ENCODE measurements at regions not wholly inside any gene's neighbourhood (a gene's known extent, or its start where the extent isn't known, plus 50 kb on each side); places are given as distances from the start of the nearest gene placed in this dataset.

DNA sequence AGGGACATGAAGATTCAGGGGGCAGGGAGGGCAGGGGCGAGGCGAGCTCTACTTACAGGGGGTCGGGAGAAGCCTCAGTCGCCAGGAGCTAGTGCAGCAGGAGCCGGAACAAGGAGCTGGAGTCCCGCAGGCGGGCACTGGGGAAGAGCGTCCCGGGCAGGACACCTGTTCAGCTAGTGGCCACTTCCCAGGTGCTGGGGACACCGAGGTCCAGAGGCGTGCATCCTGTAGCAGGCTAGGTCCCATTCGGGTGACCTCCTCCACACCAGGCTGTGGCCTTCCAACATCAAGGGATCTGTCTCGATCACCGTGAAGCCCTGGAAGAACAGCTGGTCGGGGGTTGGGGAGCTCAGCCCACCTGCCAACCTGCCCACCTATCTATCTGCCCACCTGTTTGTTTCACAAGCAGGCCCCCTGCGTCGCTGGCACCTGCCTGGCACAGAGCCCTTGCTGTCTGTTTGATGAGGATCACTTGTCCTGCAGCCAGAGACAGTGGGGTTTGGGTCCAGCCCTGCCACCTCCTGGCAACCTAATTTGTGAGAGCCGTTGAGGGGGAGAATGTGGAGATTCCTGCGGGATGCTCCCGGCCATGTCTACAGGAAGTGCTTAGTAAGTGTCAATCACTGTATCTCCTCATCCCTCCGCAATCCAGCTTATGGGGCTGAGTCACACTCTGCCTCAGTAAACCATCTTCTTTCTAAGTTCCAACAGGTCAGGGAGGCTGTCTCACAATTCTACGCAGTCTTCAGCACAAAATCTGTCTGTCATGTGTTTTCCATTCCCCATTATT lies 940.9 kb downstream of the BRD1 start:
- peak in 1 of 8 experiments; percentile 20 for ATAC-seq (replicated peaks in 6 of 8)
- in situ Hi-C loops (cut with MboI; ENCODE audit: low pct_unique_long_range_greater_than_20kb in 2 of 9, low sequenced_read_pairs in 9 of 9, unreplicated experiment in 9 of 9) = no loop called here
- Histone ChIP-seq H3K4me3 (no peak overlapping the region), H3K27ac (no peak overlapping the region), H3K4me1 (replicated peaks in 1 of 2) (no peaks in the 10 kb centered on the region)
- WGBS, 10 experiments = 0 to 88% (median 57%) methylated on average over 1 to 4 of the region's 22 CpGs; no CpG with 5 or more reads in 4 of the 10 experiments

DNA sequence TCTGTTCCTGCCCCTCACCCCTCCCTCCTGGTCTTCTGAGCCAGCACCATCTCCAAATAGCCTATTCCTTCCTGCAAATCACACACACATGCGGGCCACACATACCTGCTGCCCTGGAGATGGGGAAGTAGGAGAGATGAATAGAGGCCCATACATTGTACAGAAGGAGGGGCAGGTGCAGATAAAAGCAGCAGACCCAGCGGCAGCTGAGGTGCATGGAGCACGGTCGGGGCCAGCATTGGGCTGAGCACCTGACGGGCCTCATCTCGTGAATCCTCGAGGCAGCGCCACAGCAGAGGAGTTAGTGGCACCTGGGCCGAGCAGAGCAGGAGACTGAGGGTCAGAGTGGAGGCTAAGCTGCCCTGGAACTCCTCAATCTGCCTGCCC lies 941.8 kb downstream of the BRD1 start:
- in situ Hi-C loops (cut with MboI; ENCODE audit: low pct_unique_long_range_greater_than_20kb in 2 of 9, low sequenced_read_pairs in 9 of 9, unreplicated experiment in 9 of 9) = no loop called here
- no peak overlapping the region for H3K4me3 ChIP-seq
- no peak overlapping the region for H3K27ac ChIP-seq
- WGBS, 10 experiments = 63 to 100% methylated on average over 1 to 6 of the region's 9 CpGs; no CpG with 5 or more reads in 8 of the 10 experiments
- no peaks in the 10 kb centered on the region for H3K4me1 ChIP-seq (replicated peaks in 1 of 2)
- ATAC-seq (replicated peaks in 6 of 8) = no peak

DNA sequence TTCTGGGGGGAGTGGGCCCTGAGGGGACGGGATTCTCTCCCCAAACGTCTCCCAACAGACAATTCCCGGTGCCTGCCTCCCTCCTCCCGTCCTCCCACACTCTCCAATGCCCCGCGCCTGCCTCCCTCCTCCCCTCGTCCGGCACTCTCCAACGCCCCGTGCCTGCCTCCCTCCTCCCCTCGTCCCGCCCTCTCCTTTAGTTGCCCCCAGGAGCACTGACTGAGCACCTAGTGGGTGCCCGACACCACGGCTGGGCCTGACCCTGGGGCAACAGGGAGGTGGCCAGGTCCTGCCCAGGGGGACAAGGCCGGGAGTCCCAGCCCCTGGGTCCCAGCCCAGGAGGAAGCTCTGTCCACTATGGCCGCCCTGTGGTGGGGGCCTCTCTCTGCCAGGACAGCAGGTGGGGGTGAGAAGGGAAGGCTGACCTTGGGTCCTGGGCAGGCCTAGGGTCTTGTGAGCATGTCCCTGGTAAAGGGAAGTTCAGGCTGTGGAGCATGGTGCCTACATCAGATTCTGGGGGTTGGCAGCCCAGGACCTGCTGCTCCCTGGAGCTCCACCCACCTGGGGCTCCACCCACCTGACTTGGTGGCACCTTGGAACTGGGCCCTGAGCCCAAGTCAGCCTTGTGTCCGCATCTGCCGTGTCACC lies 942.3 kb downstream of the BRD1 start:
- ATAC-seq (replicated peaks in 6 of 8) = no peak
- Histone ChIP-seq H3K27ac (no peak overlapping the region), H3K4me3 (no peak overlapping the region), H3K4me1 (replicated peaks in 1 of 2) (no peaks in the 10 kb centered on the region)
- WGBS, 10 experiments = 60 to 87% methylated on average over 1 to 3 of the region's 18 CpGs; no CpG with 5 or more reads in 8 of the 10 experiments
- in situ Hi-C loops (cut with MboI; ENCODE audit: low pct_unique_long_range_greater_than_20kb in 2 of 9, low sequenced_read_pairs in 9 of 9, unreplicated experiment in 9 of 9) = no loop called here

DNA sequence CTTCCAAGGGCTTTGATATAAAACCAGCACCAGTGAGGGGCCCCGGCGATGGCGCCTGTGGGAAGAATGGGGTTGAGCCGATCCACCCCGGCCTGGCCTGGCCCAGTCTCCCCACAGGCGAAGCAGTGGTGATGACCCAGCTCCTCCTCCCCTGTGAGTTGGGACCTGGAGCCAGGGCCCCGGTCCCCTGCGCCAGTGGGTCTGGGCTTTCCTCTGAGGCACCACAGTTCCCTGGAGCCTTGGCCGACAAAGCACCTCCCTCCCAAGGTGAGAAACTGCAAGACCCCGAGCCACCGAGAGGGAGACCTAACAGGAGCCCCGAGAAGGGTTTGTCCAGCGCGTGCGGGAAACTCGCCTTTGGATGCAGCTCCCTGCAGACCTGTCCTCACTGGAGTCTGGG lies 942.9 kb downstream of the BRD1 start:
- ATAC-seq (replicated peaks in 6 of 8) = no peak

DNA sequence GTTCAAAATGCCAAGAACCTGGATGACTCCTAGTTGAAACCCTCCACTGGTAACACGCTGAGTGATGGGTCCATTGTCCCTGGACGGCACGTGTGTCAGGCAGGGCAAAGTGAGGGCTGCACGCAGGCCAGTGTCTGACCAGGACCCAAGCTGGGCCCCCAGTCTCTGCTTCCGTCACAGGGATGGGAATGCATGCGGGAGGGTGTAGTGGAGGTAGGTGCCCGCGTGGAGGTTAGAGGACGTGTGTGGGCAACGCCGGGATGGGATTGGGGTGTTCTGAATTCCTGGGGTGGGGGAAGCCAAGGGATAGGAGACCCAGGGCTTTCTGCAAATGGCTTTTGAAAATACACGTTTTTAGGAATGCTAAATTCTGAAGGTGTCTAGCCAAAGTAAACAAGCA lies 943.3 kb downstream of the BRD1 start:
- no peak overlapping the region for H3K4me3 ChIP-seq
- 17 to 80% (median 53%) methylated on average over 1 to 6 of the region's 12 CpGs; no CpG with 5 or more reads in 3 of the 10 experiments for WGBS, 10 experiments
- H3K27ac ChIP-seq = no peak overlapping the region
- peak in 1 of 8 experiments; percentile 56 for ATAC-seq (replicated peaks in 6 of 8)
- in situ Hi-C loops (cut with MboI; ENCODE audit: low pct_unique_long_range_greater_than_20kb in 2 of 9, low sequenced_read_pairs in 9 of 9, unreplicated experiment in 9 of 9) = no loop called here
- no peaks in the 10 kb centered on the region for H3K4me1 ChIP-seq (replicated peaks in 1 of 2)

More for the DNA sequence above, 942.9 kb downstream of the BRD1 start:
- in situ Hi-C loops (cut with MboI; ENCODE audit: low pct_unique_long_range_greater_than_20kb in 2 of 9, low sequenced_read_pairs in 9 of 9, unreplicated experiment in 9 of 9) = no loop called here
- Histone ChIP-seq H3K27ac (no peak overlapping the region), H3K4me3 (no peak overlapping the region), H3K4me1 (replicated peaks in 1 of 2) (no peaks in the 10 kb centered on the region)
- WGBS, 10 experiments = 48 to 86% (median 72%) methylated on average over 3 to 8 of the region's 16 CpGs; no CpG with 5 or more reads in 6 of the 10 experiments

DNA sequence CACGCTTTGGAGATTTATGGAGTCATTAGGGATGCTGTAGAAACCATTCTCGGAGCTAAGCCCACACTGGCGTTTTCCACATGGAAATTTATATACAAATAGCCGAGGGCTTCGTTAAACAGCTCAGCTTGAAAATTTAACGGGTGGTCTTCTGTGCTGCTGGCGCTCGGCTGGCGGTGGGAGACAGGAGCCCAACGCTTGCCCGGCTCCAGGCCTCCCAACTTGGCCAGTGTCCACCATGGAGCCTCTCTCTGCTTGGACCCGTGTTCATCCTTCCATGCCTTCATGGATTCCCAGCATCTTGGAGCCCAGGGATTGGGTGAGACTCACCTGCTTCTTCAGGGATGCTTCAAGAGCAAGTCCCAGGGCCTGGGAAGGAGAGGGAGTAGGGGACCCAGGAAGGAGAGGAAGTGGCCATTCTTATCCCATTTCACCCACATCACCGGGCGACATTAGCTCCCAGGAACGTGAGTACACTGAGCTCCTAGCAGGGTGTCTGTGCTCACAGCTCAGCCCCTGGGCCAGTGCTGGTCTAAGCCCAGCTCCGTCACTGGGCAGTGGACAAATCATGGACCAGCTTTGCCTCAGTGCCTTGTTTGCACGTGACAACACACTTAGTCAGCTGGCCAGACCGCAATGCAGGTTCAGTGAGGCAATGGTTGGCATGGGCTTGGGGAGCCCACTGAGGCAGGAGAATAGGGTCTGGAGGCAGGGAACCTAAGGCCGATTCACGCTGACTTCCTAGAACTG lies 944.3 kb downstream of the BRD1 start:
- 41 to 93% (median 53%) methylated on average over 3 to 16 of the region's 20 CpGs; no CpG with 5 or more reads in 3 of the 10 experiments for WGBS, 10 experiments
- no peaks in the 10 kb centered on the region for H3K4me1 ChIP-seq (replicated peaks in 1 of 2)
- in situ Hi-C loops (cut with MboI; ENCODE audit: low pct_unique_long_range_greater_than_20kb in 2 of 9, low sequenced_read_pairs in 9 of 9, unreplicated experiment in 9 of 9) = no loop called here

DNA sequence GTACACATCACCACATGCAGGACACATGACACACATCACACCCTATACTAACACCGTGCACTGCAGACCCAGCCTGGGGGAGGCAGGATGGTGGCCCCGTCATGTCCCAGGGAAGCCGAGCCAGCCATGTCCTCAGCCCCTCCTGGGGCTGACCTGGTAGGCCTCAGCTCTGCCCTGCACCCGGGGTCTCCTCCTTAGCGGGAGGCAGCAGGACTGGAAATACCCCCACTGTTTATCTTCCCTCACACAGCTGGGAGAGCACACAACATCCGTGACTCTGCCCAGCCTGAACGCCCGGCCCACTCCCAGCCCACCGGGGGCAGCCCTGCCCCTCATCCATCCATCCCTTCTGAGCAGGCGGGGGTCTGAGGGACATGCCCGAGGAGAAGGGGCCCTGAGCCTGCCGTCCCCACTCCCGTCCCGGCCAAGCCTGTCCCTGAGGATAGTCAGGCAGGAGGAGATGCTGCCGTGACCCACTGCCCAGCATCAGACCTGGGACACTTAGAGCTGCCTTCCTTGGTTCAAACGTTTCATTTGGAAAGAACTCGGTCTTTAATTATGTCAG lies 945.0 kb downstream of the BRD1 start:
- Histone ChIP-seq H3K27ac (no peak overlapping the region), H3K4me1 (replicated peaks in 1 of 2) (no peaks in the 10 kb centered on the region), H3K4me3 (no peak overlapping the region)
- 0 to 93% (median 70%) methylated on average over 1 to 4 of the region's 17 CpGs; no CpG with 5 or more reads in 4 of the 10 experiments for WGBS, 10 experiments
- in situ Hi-C loops (cut with MboI; ENCODE audit: low pct_unique_long_range_greater_than_20kb in 2 of 9, low sequenced_read_pairs in 9 of 9, unreplicated experiment in 9 of 9) = no loop called here
- ATAC-seq (replicated peaks in 6 of 8) = peak in 1 of 8 experiments; percentile 48

More for the DNA sequence above, 944.3 kb downstream of the BRD1 start:
- ATAC-seq (replicated peaks in 6 of 8) = no peak
- Histone ChIP-seq H3K27ac (no peak overlapping the region), H3K4me3 (no peak overlapping the region)

DNA sequence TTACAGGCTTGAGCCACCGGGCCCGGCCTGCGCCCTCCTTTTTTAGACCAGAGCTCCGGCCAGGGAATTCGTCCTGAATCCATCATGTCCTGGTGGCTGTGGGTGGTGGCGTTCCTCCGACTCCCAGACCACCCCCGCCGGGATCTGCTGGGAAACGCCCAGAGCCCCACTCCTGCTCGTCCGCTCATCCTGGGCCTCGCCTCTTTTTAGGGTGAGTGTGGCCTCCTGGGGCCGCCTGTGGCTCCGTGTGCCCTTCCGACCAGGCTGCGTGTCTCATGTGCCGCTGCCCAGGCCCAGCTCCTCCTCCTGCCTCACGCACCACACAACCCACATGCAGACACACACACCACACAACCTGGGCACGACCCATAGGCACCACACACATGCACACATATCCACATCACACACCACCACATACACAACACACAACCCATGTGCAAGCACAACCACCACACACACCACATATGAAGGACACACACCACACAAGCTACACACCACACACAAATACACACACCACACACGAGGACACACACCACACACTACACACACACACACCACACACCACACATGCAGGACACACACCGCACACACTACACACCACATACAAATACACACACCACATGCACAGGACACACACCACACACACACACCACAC lies 946.2 kb downstream of the BRD1 start:
- no peak overlapping the region for H3K4me3 ChIP-seq
- in situ Hi-C loops (cut with MboI; ENCODE audit: low pct_unique_long_range_greater_than_20kb in 2 of 9, low sequenced_read_pairs in 9 of 9, unreplicated experiment in 9 of 9) = no loop called here
- ATAC-seq (replicated peaks in 6 of 8) = no peak
- 20 to 100% (median 91%) methylated on average over 1 to 9 of the region's 22 CpGs; no CpG with 5 or more reads in 2 of the 10 experiments for WGBS, 10 experiments
- H3K4me1 ChIP-seq (replicated peaks in 1 of 2) = no peaks in the 10 kb centered on the region
- H3K27ac ChIP-seq = no peak overlapping the region

DNA sequence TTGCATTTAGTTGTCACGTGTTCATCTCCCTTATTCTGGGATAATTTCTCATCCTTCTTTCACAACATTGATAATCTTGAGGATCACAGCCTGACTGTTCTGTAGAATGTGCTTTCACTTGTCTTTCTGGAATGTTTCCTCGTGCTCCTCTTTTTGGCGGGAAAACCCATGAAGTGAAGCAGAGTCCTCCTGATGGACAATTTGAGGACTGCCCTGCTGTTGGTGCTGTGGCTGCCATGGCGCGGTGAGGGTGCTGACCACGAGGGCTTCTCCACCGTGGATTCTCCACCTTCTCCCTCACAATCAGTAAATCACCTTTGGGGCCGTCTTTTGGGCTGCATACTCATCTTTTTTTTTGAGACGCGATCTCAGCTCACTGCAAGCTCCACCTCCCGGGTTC lies 946.9 kb downstream of the BRD1 start:
- Histone ChIP-seq H3K4me3 (no peak overlapping the region), H3K27ac (no peak overlapping the region), H3K4me1 (replicated peaks in 1 of 2) (no peaks in the 10 kb centered on the region)
- 47 to 94% (median 79%) methylated on average over 2 to 6 of the region's 11 CpGs; no CpG with 5 or more reads in 2 of the 10 experiments for WGBS, 10 experiments
- in situ Hi-C loops (cut with MboI; ENCODE audit: low pct_unique_long_range_greater_than_20kb in 2 of 9, low sequenced_read_pairs in 9 of 9, unreplicated experiment in 9 of 9) = no loop called here
- ATAC-seq (replicated peaks in 6 of 8) = no peak

DNA sequence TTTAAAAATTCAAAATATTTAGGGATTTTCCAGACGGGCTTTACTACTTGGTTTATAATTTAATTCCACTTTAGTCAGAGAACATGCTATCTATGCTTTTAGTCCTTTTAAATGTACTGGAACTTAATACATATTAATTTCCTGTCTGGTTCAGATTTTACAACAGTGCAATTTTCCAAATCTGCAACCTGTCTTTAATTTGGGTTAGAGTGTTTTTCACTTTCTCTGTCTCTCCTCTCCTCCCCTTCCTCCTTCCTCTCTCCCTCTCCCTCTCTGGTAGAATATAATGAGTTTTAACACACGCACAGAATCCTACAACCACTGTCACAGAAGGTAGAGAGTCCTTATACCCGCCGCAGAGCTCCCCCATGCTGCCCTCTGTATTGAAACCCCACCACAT lies 950.7 kb downstream of the BRD1 start:
- Histone ChIP-seq H3K27ac (no peak overlapping the region), H3K4me3 (no peak overlapping the region), H3K4me1 (replicated peaks in 1 of 2) (no peaks in the 10 kb centered on the region)
- no peak for ATAC-seq (replicated peaks in 6 of 8)
- in situ Hi-C loops (cut with MboI; ENCODE audit: low pct_unique_long_range_greater_than_20kb in 2 of 9, low sequenced_read_pairs in 9 of 9, unreplicated experiment in 9 of 9) = no loop called here
- 0 to 89% (median 24%) methylated on average over 1 to 4 of the region's 4 CpGs for WGBS, 10 experiments

DNA sequence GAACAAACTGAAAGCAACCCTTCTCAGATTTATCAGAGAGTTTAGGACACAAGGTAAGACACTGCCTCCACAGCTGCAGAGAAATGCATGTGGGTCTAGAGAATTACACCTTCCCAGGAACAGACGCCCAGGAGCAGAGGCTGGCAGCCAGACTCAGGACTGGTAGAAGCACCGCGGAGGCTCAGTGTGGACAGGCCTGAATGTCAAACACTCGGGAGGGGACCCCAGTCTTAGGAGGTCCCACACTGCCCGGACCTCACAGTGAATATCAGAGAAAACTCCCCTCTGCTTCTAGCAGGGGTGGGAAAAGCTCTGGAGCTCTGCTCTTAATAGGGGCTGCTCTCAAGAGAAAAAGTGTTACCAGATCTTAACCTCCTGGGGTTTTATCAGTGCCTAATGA lies 952.7 kb downstream of the BRD1 start:
- ATAC-seq (replicated peaks in 6 of 8) = no peak
- H3K27ac ChIP-seq = no peak overlapping the region
- H3K4me1 ChIP-seq (replicated peaks in 1 of 2) = no peaks in the 10 kb centered on the region
- whole genome bisulfite sequencing, 10 experiments = 0 to 100% (median 25%) methylated on average over 1 to 2 of the region's 5 CpGs; no CpG with 5 or more reads in 4 of the 10 experiments
- in situ Hi-C loops (cut with MboI; ENCODE audit: low pct_unique_long_range_greater_than_20kb in 2 of 9, low sequenced_read_pairs in 9 of 9, unreplicated experiment in 9 of 9) = no loop called here
- no peak overlapping the region for H3K4me3 ChIP-seq

DNA sequence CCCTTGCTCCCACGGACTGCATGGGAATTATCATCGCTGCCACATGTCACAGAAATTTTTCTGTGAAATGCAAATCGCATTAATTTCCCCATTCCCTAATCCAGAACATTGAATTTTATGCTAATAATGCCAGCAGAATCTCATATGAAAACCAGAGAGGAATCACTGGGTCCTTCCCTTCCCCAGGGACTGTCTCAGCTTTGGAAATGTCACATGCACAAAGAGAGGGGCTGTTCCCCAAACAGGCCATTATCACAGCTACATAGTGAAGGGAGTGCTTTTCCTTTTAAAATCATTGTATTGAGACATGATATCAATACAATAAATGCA lies 954.5 kb downstream of the BRD1 start:
- Histone ChIP-seq H3K4me3 (no peak overlapping the region), H3K4me1 (replicated peaks in 1 of 2) (no peaks in the 10 kb centered on the region), H3K27ac (no peak overlapping the region)
- in situ Hi-C loops (cut with MboI; ENCODE audit: low pct_unique_long_range_greater_than_20kb in 2 of 9, low sequenced_read_pairs in 9 of 9, unreplicated experiment in 9 of 9) = no loop called here
- no peak for ATAC-seq (replicated peaks in 6 of 8)
- 0 to 85% (median 39%) methylated on average over 1 to 3 of the region's 3 CpGs; no CpG with 5 or more reads in 4 of the 10 experiments for WGBS, 10 experiments
